A204.1 (cell line): ENCODE measurements at regions not wholly inside any gene's neighbourhood (a gene's known extent, or its start where the extent isn't known, plus 50 kb on each side); places are given as distances from the start of the nearest gene placed in this dataset.
A peak's percentile ranks its signal among the peaks of the same experiment; 100 is the strongest.
"Not testable (repeated sequence)": the region's sequence is repeated elsewhere in the genome, so short reads cannot be mapped to it uniquely, and the experiment has no call there.

Source experiments
- FAIRE-seq: peaks from 2 replicates; lab custom pipeline; 2012; peaks lifted over from hg19 to GRCh38; lab: Jason Lieb, UNC

DNA sequence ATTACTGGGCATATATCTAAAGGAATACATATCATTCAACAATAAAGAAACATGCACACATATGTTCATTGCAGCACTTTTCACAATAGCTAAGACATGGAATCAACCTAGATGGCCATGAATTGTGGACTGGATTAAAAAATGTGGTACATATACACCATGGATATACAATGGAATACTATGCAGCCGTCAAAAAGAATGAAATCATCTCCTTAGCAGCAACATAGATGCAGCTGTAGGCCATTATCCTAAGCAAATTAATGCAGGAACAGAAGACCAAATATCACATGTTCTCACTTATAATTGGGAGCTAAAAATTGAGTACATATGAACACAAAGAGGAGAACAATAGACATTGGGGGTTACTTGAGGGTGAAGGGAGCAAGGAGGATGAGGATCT lies 175.6 kb downstream of the POLR1F start:
- FAIRE-seq = no peak

GRCh38 chr7:19530852-19531251 lies 178.0 kb downstream of the POLR1F start:
- no peak for FAIRE-seq

DNA sequence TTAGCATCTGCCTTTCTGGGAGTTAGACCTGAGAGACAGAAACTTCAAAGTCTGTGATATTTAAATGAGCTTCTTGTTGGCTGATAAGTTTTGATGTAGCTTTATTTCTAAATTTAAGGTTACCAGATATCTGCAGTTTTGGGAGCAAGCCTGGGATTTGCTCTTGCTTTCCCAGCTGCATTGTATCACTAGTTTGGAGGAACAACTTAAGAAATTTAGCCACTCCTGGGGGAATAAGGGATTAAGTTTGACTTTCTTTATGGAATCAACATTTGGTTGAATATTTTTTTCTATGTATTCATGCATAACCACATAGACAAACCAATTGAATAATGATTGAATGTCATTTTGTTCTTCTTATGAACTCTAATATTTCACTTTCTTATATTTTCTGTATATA lies 178.6 kb downstream of the POLR1F start:
- no peak for FAIRE-seq

DNA sequence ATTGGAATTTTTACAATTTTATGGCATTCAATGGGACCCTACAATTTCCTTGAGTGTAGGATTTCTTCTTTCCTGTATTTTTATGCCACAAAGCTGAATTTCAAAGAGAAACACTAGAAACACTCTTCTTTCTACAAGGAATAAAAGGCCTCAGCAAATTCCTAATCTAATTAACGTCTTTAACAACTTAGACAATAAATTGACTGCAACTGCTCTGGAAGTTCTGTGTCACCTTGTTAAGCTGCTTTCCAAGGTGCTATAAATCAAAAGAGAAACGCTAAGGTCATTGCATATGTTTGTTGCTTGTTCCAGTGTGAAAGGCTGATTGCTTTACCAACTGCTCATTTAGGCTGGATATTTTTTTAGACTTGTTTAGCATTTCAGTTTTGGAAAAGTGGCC lies 182.2 kb downstream of the POLR1F start:
- FAIRE-seq = no peak

DNA sequence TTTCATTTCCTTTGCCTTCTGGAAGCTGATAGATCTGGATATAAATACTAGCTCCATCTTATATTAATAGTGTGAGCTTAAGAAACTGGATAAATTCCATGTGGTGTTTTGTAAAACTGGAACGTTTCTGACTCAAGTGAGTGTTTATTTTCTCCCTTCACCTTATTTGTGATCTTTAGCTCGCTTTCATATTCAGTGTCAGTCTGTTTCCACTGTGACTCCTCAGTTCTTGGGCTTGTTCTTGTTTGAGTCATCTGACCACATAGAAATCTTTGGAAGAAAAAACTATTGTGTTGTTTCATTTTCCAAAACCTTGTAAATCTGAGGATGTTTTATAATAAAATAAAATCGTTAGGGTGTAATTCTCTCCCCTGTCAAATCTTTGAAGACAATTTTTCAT lies 186.4 kb downstream of the POLR1F start:
- FAIRE-seq = no peak

DNA sequence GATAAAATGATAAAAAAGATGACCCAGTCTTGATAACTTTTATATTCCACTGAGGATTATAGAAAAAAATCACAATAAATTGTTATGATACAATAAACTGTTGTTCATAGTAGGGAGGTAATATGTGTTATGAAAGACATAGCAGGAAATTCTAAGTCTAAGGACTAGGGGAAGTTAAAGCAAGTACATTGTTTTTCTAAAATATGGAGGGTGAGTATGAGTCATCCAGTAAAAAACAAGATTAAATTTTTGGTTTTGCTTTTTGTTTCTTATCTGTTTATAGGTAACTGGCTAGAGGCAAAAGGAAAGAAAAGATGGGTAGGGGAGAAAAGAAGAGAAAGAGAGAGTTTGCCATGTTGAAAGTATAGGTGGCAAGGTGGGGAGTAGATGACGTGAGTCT lies 188.4 kb downstream of the POLR1F start:
- no peak for FAIRE-seq

DNA sequence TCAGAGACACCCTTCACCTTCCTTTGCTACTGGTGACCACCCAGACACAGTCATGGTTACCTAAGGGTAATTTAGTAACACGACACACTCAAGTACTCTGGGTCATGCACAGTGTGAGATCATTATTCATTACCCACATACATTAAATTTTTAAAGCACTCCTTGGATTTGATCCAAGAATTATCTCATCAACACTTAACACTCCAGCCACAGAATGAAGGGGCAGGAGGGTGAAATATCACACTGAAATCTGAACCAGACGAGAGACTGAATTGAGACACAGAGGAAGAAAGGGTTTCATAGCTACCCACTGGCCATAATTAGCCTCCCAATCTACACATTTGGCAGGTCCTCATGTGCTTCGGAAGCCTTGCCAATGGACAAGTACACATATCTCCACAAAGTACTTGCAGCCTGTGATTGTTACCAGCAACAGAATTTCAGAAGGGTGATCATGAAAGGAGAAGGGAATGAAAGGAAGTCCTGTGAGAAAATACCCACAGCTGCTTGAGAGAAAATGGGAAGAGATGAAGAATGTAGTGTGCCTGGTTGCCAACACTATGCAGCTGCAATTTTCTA lies 189.3 kb downstream of the POLR1F start:
- FAIRE-seq = no peak

GRCh38 chr7:19517546-19517945 lies 191.3 kb downstream of the POLR1F start:
- not testable (repeated sequence) for FAIRE-seq

- no peak for FAIRE-seq
Measured at GRCh38 chr7:19508821-19509220, 200.0 kb downstream of the POLR1F start.

DNA sequence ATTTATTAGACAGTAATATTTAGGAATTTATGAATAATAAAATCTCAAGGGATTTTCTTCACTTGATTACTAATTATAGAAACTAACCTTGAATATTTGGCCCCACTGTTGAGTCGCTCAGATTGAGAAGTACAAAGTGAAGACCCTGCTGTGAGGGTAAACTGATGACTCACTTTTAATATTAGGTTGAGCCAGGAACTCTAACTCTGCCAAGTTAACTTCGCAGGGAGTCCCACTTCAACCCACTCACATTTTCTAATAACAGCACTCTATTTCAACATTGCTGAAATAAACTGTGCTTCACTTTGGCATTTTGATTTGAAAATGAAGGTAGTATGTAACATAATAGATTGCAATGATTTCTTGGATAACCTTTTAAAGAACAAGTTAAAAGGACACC lies 200.7 kb downstream of the POLR1F start:
- FAIRE-seq = no peak

- peak; percentile 59 for FAIRE-seq
Measured at GRCh38 chr7:19491821-19492452, 216.9 kb downstream of the POLR1F start.

GRCh38 chr7:19491371-19491770 lies 217.5 kb downstream of the POLR1F start:
- no peak for FAIRE-seq

GRCh38 chr7:19489162-19489820 lies 219.5 kb downstream of the POLR1F start:
- FAIRE-seq = no peak

DNA sequence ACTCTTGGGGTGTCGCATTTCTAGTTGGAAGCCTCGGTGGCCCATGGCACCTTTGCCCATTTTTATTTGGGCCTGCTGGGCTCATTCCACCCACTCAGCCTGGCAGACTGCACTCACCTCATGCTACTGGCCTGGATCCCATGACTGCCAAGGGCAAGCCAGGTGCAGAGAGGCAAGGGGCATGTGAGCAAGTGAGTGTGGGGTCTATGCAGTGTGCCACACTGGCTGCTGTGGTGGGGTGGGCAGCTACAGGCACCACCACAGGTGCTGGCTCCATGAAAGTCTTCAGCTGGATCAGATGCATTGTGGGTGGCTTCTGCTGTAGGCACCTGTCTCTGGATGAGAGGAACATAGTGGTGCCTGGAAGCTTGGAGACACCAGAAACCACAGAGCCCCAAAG lies 220.8 kb downstream of the POLR1F start:
- FAIRE-seq = no peak

DNA sequence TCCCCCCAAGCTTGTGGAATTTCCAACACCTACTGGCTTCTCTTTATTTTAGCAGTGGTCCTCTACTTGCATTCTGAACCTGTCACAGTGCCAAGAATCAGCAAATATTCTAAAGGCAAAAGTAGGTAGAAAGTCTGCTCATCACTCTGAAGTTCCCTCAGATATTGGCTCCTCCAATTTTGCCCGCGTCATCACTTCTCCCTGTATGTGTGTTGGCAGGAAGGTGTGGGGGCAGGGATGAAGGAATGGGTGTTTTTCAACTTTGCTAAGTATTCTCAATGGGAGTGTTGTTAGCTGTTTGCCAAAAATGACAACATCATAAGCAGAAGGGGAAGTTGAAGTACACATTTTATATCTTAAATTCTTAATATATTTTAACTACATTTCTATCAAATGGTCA lies 226.2 kb downstream of the POLR1F start:
- no peak for FAIRE-seq

- FAIRE-seq = no peak
Measured at GRCh38 chr7:19480383-19480782, 228.5 kb downstream of the POLR1F start.

- FAIRE-seq = no peak
Measured at GRCh38 chr7:19470031-19470430, 238.8 kb downstream of the POLR1F start.

- FAIRE-seq = no peak
Measured at GRCh38 chr7:19465861-19466260, 243.0 kb downstream of the POLR1F start.

- FAIRE-seq = no peak
Measured at GRCh38 chr7:19464751-19465150, 244.1 kb downstream of the POLR1F start.

- FAIRE-seq = no peak
Measured at GRCh38 chr7:19464241-19464640, 244.6 kb downstream of the POLR1F start.

- FAIRE-seq = no peak
Measured at GRCh38 chr7:19463581-19463980, 245.3 kb downstream of the POLR1F start.

GRCh38 chr7:19455623-19456022 lies 253.2 kb downstream of the POLR1F start:
- FAIRE-seq = no peak

- FAIRE-seq = no peak
Measured at GRCh38 chr7:19448091-19448490, 260.7 kb downstream of the POLR1F start.
